CD4-positive, alpha-beta T cell (primary cell): ENCODE measurements at regions not wholly inside any gene's neighbourhood (a gene's known extent, or its start where the extent isn't known, plus 50 kb on each side); places are given as distances from the start of the nearest gene placed in this dataset.

ENCODE experiments used
- ATAC-seq: fragments of 200-7000 bp; cut with Tn5 transposase; one replicate; pipeline ENCODE4 v1.10.0; 2022; ENCODE audit warnings: mild to moderate bottlenecking; ENCODE audit not compliant: poor library complexity
- CTCF ChIA-PET: fragments of 350-600 bp; sonication (Branson Sonifier 250); formaldehyde crosslinking; loops from one replicate; lab custom pipeline; 2021; ENCODE audit warnings: antibody characterized with exemption, inconsistent platforms; lab: Charles Lee
- POLR2A ChIA-PET: fragments of 350-600 bp; sonication (Branson Sonifier 250); formaldehyde crosslinking; loops from one replicate; lab custom pipeline; 2021; ENCODE audit warnings: antibody characterized with exemption, inconsistent platforms; lab: Charles Lee
- DNase-seq, 14 experiments: peaks; one replicate each; pipeline ENCODE4 v3.0.0-alpha.2; 2013 to 2020; ENCODE audit warnings: mixed read lengths in 2 of 14
- H3K27ac ChIP-seq, 2 donors: one replicate each; pipeline versions ENCODE4 v1.5.1 to v1.7.0; 2013; ENCODE audit warnings: low read length in 2 of 2, low read depth in 1 of 2, mild to moderate bottlenecking in 1 of 2
- H3K27me3 ChIP-seq, 2 experiments: 1 replicate in 1 of 2; 2 replicates in 1 of 2; pipeline versions ENCODE4 v1.6.1 to v1.7.0; 2013; ENCODE audit warnings: low read length in 2 of 2, control low read depth in 1 of 2, mild to moderate bottlenecking in 1 of 2, moderate library complexity in 1 of 2; ENCODE audit not compliant: insufficient read depth in 2 of 2, control insufficient read depth in 1 of 2
- H3K36me3 ChIP-seq: one replicate; pipeline ENCODE4 v1.6.1; 2013; ENCODE audit warnings: low read length, control low read depth; ENCODE audit not compliant: insufficient read depth
- H3K4me1 ChIP-seq: one replicate; pipeline ENCODE4 v1.6.1; 2013; ENCODE audit warnings: low read length, control low read depth; ENCODE audit not compliant: insufficient read depth
- H3K4me3 ChIP-seq: one replicate; pipeline ENCODE4 v1.5.1; 2013; ENCODE audit warnings: mild to moderate bottlenecking, low read length, moderate library complexity
- H3K9me3 ChIP-seq, 2 experiments: 1 replicate in 1 of 2; 2 replicates in 1 of 2; pipeline versions ENCODE4 v1.6.1 to v1.7.0; 2013; ENCODE audit warnings: low read length in 2 of 2, mild to moderate bottlenecking in 2 of 2, control low read depth in 1 of 2, moderate library complexity in 1 of 2; ENCODE audit not compliant: control insufficient read depth in 1 of 2, insufficient read depth in 1 of 2
- H3K27ac Mint-ChIP-seq: one replicate; pipeline ENCODE4 v1.8.0; 2020; ENCODE audit warnings: mixed read lengths
- H3K27me3 Mint-ChIP-seq: one replicate; pipeline ENCODE4 v1.8.0; 2021; ENCODE audit warnings: mixed read lengths
- H3K36me3 Mint-ChIP-seq: one replicate; pipeline ENCODE4 v1.8.0; 2021; ENCODE audit warnings: low read depth, mixed read lengths
- H3K4me1 Mint-ChIP-seq: one replicate; pipeline ENCODE4 v1.8.0; 2021; ENCODE audit warnings: low read depth, mixed read lengths
- H3K4me3 Mint-ChIP-seq: one replicate; pipeline ENCODE4 v1.8.0; 2020; ENCODE audit warnings: mild to moderate bottlenecking, mixed read lengths
- H3K9me3 Mint-ChIP-seq: one replicate; pipeline ENCODE4 v1.8.0; 2020; ENCODE audit warnings: mixed read lengths
- CTCF ChIP-seq: fragments of 200-600 bp; IDR thresholded peaks from one replicate; pipeline ENCODE4 v1.8.0; 2022; ENCODE audit warnings: antibody characterized with exemption, mild to moderate bottlenecking
- intact Hi-C, 2 experiments: fragments of 100-400 bp; cut with DNase I in 1 of 2; cut with micrococcal nuclease in 1 of 2; formaldehyde crosslinking; loops; one replicate each; pipeline versions ENCODE4 v1.15.1 to v1.9.0; 2023 to 2025; cut with DNase I, micrococcal nuclease

DNA sequence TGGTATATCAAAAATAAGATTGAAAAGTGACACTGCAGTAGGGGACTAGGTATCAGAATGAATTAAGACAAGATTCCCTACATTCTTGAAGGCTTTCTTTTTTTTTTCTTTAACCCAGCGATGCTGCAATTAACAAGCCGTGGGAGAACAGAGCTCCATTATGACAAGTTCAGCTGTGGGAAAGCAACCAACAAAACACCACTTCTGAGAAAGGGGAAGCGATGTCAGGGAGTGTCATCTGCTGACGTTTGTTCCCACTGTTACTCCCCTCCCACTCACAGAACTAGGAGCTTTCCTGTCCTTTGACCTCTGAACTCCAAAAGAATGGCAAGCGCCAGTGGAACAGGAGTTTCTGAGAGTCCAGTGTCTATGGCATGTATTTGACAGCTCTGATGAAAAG is 90.2 kb upstream of the SLITRK2 start:
- no peaks in the 10 kb centered on the region for H3K27me3 Mint-ChIP-seq
- CTCF ChIA-PET: no interaction called here
- Histone ChIP-seq H3K27ac (no peak overlapping the region), H3K27me3 (no peaks in the 10 kb centered on the region), H3K9me3 (peaks cover 0 to 8% of the 10 kb centered on the region in 2 experiments), H3K36me3 (no peaks in the 10 kb centered on the region), H3K4me1 (no peaks in the 10 kb centered on the region), H3K4me3 (no peak overlapping the region)
- H3K27ac Mint-ChIP-seq: no peak overlapping the region
- intact Hi-C loops: no loop called here
- H3K4me3 Mint-ChIP-seq: no peak overlapping the region
- DNase-seq (no peak), ATAC-seq (no peak)
- no peak for TF ChIP-seq CTCF
- H3K36me3 Mint-ChIP-seq: no peaks in the 10 kb centered on the region
- no peaks in the 10 kb centered on the region for H3K4me1 Mint-ChIP-seq
- POLR2A ChIA-PET: no interaction called here
- peaks cover 2% of the 10 kb centered on the region for H3K9me3 Mint-ChIP-seq

DNA sequence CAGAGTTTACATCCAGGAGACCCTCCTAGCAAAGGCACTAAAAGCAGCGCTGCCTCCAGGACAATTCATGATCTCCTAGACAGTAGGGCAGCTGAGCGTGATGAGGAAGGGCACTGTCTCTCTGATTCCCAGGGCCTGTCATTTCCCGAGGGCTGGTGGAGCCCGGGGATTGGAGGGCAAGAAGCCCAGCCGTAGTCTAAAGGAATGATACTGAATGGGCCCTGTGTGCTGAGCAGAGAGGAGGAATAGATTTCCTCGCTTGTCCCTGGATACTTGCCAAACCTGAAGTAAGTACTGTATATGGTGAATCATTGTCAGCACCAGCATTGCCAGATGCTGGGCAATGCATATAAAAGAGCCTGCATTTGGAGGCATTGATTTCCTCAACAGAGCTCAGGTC is 88.0 kb upstream of the SLITRK2 start:
- Mint-ChIP-seq H3K27me3 (no peaks in the 10 kb centered on the region), H3K9me3 (peaks cover 2% of the 10 kb centered on the region), H3K4me1 (no peaks in the 10 kb centered on the region), H3K27ac (no peak overlapping the region), H3K36me3 (no peaks in the 10 kb centered on the region), H3K4me3 (no peak overlapping the region)
- no peaks in the 10 kb centered on the region for H3K36me3 ChIP-seq
- intact Hi-C loops: no loop called here
- no peak overlapping the region for H3K4me3 ChIP-seq
- H3K4me1 ChIP-seq: no peaks in the 10 kb centered on the region
- CTCF ChIA-PET: no interaction called here
- no peak for TF ChIP-seq CTCF
- H3K9me3 ChIP-seq: peaks cover 0 to 13% of the 10 kb centered on the region in 2 experiments
- POLR2A ChIA-PET: no interaction called here
- no peak for ATAC-seq
- H3K27ac ChIP-seq: no peak overlapping the region
- H3K27me3 ChIP-seq: no peaks in the 10 kb centered on the region
- DNase-seq: no peak

- H3K27me3 ChIP-seq: no peaks in the 10 kb centered on the region
- intact Hi-C loops: no loop called here
- no peak overlapping the region for H3K27ac ChIP-seq
- Mint-ChIP-seq H3K36me3 (no peaks in the 10 kb centered on the region), H3K4me1 (no peaks in the 10 kb centered on the region), H3K9me3 (peaks cover 2% of the 10 kb centered on the region), H3K27ac (no peak overlapping the region), H3K27me3 (no peaks in the 10 kb centered on the region), H3K4me3 (no peak overlapping the region)
- H3K36me3 ChIP-seq: no peaks in the 10 kb centered on the region
- no peak overlapping the region for H3K4me3 ChIP-seq
- ChIA-PET POLR2A (no interaction called here), CTCF (no interaction called here)
- DNase-seq (no peak), ATAC-seq (no peak)
- H3K4me1 ChIP-seq: no peaks in the 10 kb centered on the region
- no peak for TF ChIP-seq CTCF
- peaks cover 0 to 5% of the 10 kb centered on the region in 2 experiments for H3K9me3 ChIP-seq
These were observed 82.6 kb upstream of the SLITRK2 start for GRCh38 chrX:145735036-145735435.
